Thymus (tissue), 11 donors: ENCODE measurements at regions not wholly inside any gene's neighbourhood (a gene's known extent, or its start where the extent isn't known, plus 50 kb on each side); places are given as distances from the start of the nearest gene placed in this dataset.

Experiments
- DNase-seq, 9 donors: peaks; one replicate each; pipeline ENCODE4 v3.0.0-alpha.2; 2013; ENCODE audit warnings: low spot score in 9 of 9, low read depth in 6 of 9, missing footprints in 1 of 9
- H3K27ac ChIP-seq, 2 donors: one replicate each; pipeline ENCODE4 v1.5.1; 2013; ENCODE audit warnings: control low read depth in 1 of 2, low read depth in 1 of 2, low read length in 1 of 2, mild to moderate bottlenecking in 1 of 2, moderate library complexity in 1 of 2
- H3K27me3 ChIP-seq, 2 donors: one replicate each; pipeline ENCODE4 v1.5.1; 2013; ENCODE audit warnings: low read length in 1 of 2; ENCODE audit not compliant: control insufficient read depth in 2 of 2, insufficient read depth in 1 of 2
- H3K36me3 ChIP-seq, 2 donors: one replicate each; pipeline ENCODE4 v1.5.1; 2013; ENCODE audit warnings: low read length in 1 of 2, mild to moderate bottlenecking in 1 of 2, moderate library complexity in 1 of 2; ENCODE audit not compliant: control insufficient read depth in 2 of 2, insufficient read depth in 2 of 2
- H3K4me1 ChIP-seq, 2 donors: one replicate each; pipeline ENCODE4 v1.5.1; 2013; ENCODE audit warnings: low read length in 2 of 2; ENCODE audit not compliant: control insufficient read depth in 2 of 2, insufficient read depth in 2 of 2
- H3K4me3 ChIP-seq, 2 donors: one replicate each; pipeline ENCODE4 v1.5.1; 2013; ENCODE audit warnings: low read length in 2 of 2, control low read depth in 1 of 2, mild to moderate bottlenecking in 1 of 2
- H3K9me3 ChIP-seq, 2 donors: one replicate each; pipeline ENCODE4 v1.5.1; 2013; ENCODE audit warnings: low read length in 1 of 2, mild to moderate bottlenecking in 1 of 2; ENCODE audit not compliant: control insufficient read depth in 2 of 2, insufficient read depth in 1 of 2
- WGBS: extraction: QIAGEN DNeasy Blood & Tissue Kit; methylation state at CpG from one replicate; pipeline ENCODE4 v1.1.7; 2013; 5-methylcytosine and 5-hydroxymethylcytosine counted together
- donor health status: healthy.

DNA sequence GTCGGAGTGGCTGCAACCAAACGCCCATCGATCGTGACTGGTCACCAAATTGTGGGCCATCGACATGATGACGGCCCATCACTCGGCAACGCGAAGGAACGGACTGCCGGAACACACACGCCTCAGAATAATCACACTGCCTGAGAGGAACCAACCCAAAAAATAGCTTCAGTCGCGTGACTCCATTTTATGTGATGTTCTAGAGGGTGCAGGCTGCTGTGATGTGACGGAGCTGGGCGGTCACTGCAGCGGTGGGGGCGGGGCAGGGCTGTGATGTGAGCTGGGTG is 174.6 kb downstream of the CTTN start:
- Histone ChIP-seq H3K27ac (no peak overlapping the region), H3K9me3 (no peaks in the 10 kb centered on the region), H3K36me3 (no peaks in the 10 kb centered on the region), H3K4me3 (no peak overlapping the region), H3K27me3 (peaks cover 0 to 10% of the 10 kb centered on the region in 2 donors), H3K4me1 (peaks cover 0 to 8% of the 10 kb centered on the region in 2 donors)
- no peak for DNase-seq
- 96% methylated on average over 18 of the region's 18 CpGs for WGBS

DNA sequence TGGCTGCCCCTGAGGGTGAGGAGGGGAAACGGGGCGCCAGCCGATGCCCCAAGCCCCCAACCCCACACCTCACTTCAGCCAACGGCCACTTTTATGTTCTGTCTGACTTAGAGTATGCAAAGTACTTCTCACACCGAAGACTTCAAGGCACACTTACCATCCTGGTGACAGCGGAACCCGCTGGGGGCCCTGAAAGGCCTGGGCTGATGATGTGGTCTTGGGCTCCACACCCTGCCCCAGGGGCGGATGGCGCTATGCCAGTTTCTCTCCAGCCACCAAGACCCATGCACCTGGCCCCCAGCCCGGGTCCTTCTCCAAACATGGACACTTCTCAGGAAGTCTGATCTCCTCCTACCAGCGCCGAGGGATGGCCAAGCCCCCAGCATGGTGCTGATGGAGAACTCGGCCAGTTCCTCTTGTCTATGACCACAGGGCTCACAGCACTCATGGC is 175.4 kb downstream of the CTTN start:
- no peaks in the 10 kb centered on the region for H3K36me3 ChIP-seq
- no peaks in the 10 kb centered on the region for H3K9me3 ChIP-seq
- DNase-seq, result no peak
- peaks cover 0 to 4% of the 10 kb centered on the region in 2 donors for H3K4me1 ChIP-seq
- H3K27ac ChIP-seq, result no peak overlapping the region
- WGBS, result 87% methylated on average over 13 of the region's 13 CpGs
- no peak overlapping the region for H3K4me3 ChIP-seq
- H3K27me3 ChIP-seq, result peaks cover 0 to 2% of the 10 kb centered on the region in 2 donors

DNA sequence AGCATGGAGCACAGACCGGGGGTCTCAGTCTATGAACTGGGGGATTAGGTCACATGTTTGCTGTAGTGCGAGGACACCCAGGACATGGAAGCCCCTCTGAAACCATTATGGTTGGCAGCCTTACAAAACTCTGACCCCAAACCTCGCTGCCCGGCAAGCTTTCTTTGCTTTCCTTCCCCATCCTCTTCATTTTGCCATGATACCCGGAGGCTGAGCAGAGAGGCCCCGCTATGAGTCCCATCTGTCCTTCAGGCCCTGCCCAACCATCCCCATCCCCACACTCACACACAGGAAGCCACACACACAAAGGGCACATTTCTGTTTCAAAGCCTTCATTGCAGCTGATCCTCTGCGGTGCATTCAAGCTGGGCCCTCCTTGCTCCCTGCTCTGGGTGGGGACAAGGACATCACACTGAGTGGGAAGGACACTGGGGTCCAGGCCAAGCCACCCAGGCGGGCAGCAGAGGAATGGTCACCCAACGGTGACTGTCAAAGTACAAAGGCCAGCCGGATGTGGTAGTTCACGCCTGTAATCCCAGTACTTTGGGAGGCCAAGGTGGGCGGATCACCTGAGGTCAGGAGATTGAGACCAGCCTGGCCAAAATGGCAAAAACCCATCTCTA is 176.5 kb downstream of the CTTN start:
- 92% methylated on average over 12 of the region's 12 CpGs for WGBS
- no peak for DNase-seq
- H3K27ac ChIP-seq, result no peak overlapping the region
- no peaks in the 10 kb centered on the region for H3K36me3 ChIP-seq
- H3K27me3 ChIP-seq, result no peaks in the 10 kb centered on the region
- no peak overlapping the region for H3K4me3 ChIP-seq
- H3K9me3 ChIP-seq, result no peaks in the 10 kb centered on the region
- H3K4me1 ChIP-seq, result no peaks in the 10 kb centered on the region

DNA sequence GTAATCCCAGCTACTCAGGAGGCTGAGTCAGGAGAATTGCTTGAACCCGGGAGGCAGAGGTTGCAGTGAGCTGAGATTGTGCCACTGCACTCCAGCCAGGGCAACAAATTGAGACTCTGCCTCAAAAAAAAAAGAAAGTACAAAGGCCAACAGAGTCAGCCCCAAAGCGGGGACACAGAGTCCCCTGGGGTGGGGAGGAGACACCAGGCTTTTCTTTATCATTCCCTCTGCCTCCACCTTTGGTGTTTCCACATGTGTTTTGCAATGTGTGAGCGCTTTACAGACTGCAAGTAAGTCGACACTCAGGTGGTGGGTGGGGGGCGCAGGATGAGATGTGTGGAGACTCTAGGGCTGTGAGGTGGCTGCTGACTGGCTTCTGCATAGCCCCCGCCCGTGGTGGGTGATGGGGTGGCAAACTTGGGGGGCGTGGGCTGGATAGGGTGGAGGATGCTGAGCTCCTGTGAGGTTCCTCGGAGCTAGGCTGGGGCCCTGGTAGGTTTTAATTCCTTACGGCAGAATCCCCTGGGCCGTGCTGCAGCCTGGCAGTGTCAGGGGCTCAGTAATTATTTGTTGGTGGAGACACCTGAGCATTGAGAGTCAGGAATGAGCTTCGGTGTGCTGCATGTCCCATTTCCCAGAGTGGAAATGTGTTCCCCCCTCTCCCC is 177.2 kb downstream of the CTTN start:
- Histone ChIP-seq H3K27ac (no peak overlapping the region), H3K27me3 (no peaks in the 10 kb centered on the region), H3K4me3 (no peak overlapping the region), H3K9me3 (no peaks in the 10 kb centered on the region), H3K36me3 (no peaks in the 10 kb centered on the region), H3K4me1 (no peaks in the 10 kb centered on the region)
- no peak for DNase-seq
- WGBS, result 86% methylated on average over 12 of the region's 12 CpGs

DNA sequence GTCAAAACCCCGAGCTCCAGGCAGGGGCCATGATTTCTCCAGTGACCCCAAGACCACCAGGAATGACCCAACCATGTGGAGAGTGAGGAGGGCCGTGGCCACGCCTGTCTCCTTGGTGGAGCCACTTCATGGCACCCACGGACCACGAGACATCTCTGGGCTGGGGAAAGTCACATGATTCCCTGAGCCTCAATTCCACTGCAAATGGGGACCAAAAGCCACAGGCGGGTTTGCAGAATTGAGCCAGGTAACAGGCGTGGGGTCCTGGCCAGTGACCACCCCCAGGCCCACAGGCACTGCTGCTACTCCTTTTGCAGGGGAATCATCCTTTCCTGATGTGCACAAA is 178.9 kb downstream of the CTTN start:
- no peaks in the 10 kb centered on the region for H3K9me3 ChIP-seq
- no peaks in the 10 kb centered on the region for H3K4me1 ChIP-seq
- no peak for DNase-seq
- H3K27me3 ChIP-seq, result no peaks in the 10 kb centered on the region
- 78% methylated on average over 7 of the region's 7 CpGs for WGBS
- no peak overlapping the region for H3K27ac ChIP-seq
- H3K4me3 ChIP-seq, result no peak overlapping the region
- H3K36me3 ChIP-seq, result no peaks in the 10 kb centered on the region

DNA sequence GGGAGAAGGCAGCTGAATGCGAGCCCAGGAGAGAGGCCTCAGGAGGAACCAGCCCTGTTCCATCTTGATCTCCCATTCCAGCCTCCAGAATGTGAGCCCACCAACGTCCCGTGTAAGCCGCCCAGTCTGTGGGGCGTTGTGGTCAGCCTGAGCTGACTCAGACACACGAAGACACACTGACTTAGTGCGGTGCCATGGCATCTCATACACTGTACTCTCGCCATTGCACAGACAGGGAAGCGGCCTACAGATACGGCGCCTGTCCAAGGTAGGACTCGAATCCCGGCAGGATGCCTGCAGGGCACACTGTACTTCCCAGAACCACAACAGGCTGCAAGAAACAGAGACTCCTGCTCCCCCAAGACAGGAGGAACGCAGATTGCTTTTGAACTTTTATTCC is 179.6 kb downstream of the CTTN start:
- no peak for DNase-seq
- WGBS, result 96% methylated on average over 14 of the region's 14 CpGs
- no peaks in the 10 kb centered on the region for H3K9me3 ChIP-seq

DNA sequence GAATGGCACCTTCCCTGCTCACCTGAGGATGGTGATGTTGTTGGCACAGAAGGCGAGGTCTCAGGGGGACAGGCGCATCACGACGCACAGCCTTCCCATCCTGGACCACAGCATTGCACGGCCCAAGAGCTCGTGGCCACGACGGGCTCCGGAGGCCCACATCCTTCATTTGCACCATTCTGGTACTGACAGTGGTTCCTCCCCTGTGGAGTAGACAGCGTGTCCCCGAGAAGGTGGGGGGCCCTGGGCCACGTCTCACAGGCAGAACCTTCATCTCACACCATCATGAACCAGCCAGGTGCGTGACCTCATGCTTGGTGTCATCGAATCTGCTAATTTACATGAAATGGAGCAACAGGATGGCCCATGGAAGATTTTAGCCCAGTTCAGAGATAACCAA is 180.0 kb downstream of the CTTN start:
- WGBS, result 95% methylated on average over 14 of the region's 14 CpGs
- Histone ChIP-seq H3K9me3 (no peaks in the 10 kb centered on the region), H3K4me3 (no peak overlapping the region), H3K36me3 (no peaks in the 10 kb centered on the region), H3K27ac (no peak overlapping the region), H3K4me1 (no peaks in the 10 kb centered on the region), H3K27me3 (no peaks in the 10 kb centered on the region)
- DNase-seq, result no peak

More for the DNA sequence above, 179.6 kb downstream of the CTTN start:
- Histone ChIP-seq H3K4me3 (no peak overlapping the region), H3K4me1 (no peaks in the 10 kb centered on the region), H3K27me3 (no peaks in the 10 kb centered on the region), H3K36me3 (no peaks in the 10 kb centered on the region), H3K27ac (no peak overlapping the region)

DNA sequence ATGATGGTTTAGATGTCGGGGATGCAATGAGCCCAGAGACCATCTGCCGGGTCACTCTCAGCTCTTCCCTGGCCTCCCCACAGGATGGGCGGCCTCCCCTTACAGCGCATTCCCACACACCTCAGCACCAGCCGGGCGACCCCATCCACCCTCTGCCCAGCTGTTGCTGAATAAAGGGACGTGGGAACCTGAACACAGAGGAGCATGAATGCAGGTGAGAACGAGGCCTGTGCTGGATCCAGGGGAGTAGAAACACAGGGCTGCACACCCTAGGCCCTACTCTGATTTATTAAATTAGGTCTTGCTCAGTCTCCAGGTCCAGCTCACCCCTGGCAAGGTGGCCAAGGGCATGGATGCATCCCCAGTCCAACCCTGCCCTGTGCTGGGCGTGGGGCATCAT is 180.5 kb downstream of the CTTN start:
- WGBS, result 90% methylated on average over 9 of the region's 9 CpGs
- no peak overlapping the region for H3K4me3 ChIP-seq

DNA sequence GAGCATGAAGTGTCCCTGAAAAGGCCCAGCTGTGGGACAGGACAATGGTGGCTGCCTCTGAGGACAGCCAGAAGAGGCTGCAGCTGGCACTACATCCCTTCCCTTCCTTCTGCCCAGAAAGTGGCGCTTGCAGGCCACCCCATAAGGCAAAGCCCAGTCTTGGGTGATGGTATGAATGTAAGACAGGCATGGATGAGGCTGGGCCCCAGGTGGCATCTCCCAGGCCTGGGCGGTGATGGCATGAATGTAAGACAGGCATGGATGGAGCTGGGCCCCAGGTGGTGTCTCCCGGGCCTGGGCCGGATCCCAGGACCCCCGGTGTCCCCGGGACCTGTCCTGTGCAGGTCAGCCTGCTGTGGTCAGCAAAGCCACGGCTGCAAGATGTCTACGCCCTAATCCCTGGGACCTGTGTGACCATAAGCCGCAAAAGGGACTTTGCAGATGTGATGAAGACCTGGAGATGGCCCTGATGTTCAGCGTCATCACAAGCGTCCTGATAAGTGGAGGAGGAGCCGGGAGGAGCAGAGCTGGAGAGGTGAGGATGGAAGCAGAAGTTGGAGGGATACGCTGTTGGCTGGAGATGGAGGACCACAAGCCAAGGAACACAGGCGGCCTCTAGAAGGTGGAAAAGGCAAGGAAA is 181.1 kb downstream of the CTTN start:
- no peaks in the 10 kb centered on the region for H3K4me1 ChIP-seq
- DNase-seq, result no peak
- H3K9me3 ChIP-seq, result no peaks in the 10 kb centered on the region
- H3K4me3 ChIP-seq, result no peak overlapping the region
- no peaks in the 10 kb centered on the region for H3K36me3 ChIP-seq
- H3K27ac ChIP-seq, result no peak overlapping the region
- 95% methylated on average over 14 of the region's 14 CpGs for WGBS
- H3K27me3 ChIP-seq, result no peaks in the 10 kb centered on the region

More for the DNA sequence above, 180.5 kb downstream of the CTTN start:
- DNase-seq, result no peak
- Histone ChIP-seq H3K27ac (no peak overlapping the region), H3K27me3 (no peaks in the 10 kb centered on the region), H3K36me3 (no peaks in the 10 kb centered on the region), H3K4me1 (no peaks in the 10 kb centered on the region), H3K9me3 (no peaks in the 10 kb centered on the region)
